T-cell (primary cell): ENCODE measurements at regions not wholly inside any gene's neighbourhood (a gene's known extent, or its start where the extent isn't known, plus 50 kb on each side); places are given as distances from the start of the nearest gene placed in this dataset.

ENCODE experiments used
- ATAC-seq, 4 experiments: fragments of 200-7000 bp in 3 of 4; fragments of 150-1000 bp in 1 of 4; cut with Tn5 transposase; replicated peaks in 1 of 4; 1 replicate in 3 of 4; 2 replicates in 1 of 4; pipeline ENCODE4 v1.10.0; 2021; ENCODE audit warnings: moderate library complexity in 3 of 4, mild to moderate bottlenecking in 2 of 4, moderate number of reproducible peaks in 1 of 4
- CTCF ChIA-PET, 2 donors: fragments of 300-600 bp; sonication (Branson Sonifier 250); formaldehyde crosslinking; loops; one replicate each; lab custom pipeline; 2022; ENCODE audit warnings: antibody characterized with exemption in 2 of 2; lab: Charles Lee
- POLR2A ChIA-PET, 2 donors: fragments of 300-600 bp; sonication (Branson Sonifier 250); formaldehyde crosslinking; loops; one replicate each; lab custom pipeline; 2022; ENCODE audit warnings: antibody characterized with exemption in 2 of 2; lab: Charles Lee
- DNase-seq, 35 experiments: peaks; one replicate each; pipeline versions ENCODE4 v3.0.0 to v3.0.0-alpha.2; 2013 to 2023
- H3K27ac ChIP-seq: one replicate; pipeline ENCODE4 v1.5.1; 2013; ENCODE audit warnings: low read length
- H3K27me3 ChIP-seq, 2 experiments: replicated peaks in 1 of 2; 1 replicate in 1 of 2; 2 replicates in 1 of 2; pipeline versions ENCODE4 v1.6.1 to v1.7.0; 2013; ENCODE audit warnings: low read length in 1 of 2, mixed read lengths in 1 of 2; ENCODE audit not compliant: control insufficient read depth in 2 of 2, insufficient read depth in 2 of 2; ENCODE audit errors: extremely low read depth in 1 of 2
- H3K36me3 ChIP-seq, 2 donors: 1 replicate in 1 of 2; 2 replicates in 1 of 2; pipeline versions ENCODE4 v1.6.1 to v1.7.0; 2013; ENCODE audit warnings: low read length in 1 of 2; ENCODE audit not compliant: control insufficient read depth in 2 of 2, insufficient read depth in 1 of 2; ENCODE audit errors: extremely low read depth in 1 of 2
- H3K4me1 ChIP-seq, 2 experiments: 1 replicate in 1 of 2; 2 replicates in 1 of 2; pipeline versions ENCODE4 v1.6.1 to v1.7.0; 2013; ENCODE audit warnings: low read length in 2 of 2, mixed read lengths in 1 of 2; ENCODE audit not compliant: insufficient read depth in 2 of 2, control insufficient read depth in 1 of 2; ENCODE audit errors: extremely low read depth in 1 of 2
- H3K4me3 ChIP-seq, 2 donors: 1 replicate in 1 of 2; 2 replicates in 1 of 2; pipeline versions ENCODE4 v1.5.1 to v1.7.0; 2013; ENCODE audit warnings: mild to moderate bottlenecking in 2 of 2, low read length in 1 of 2, moderate library complexity in 1 of 2; ENCODE audit not compliant: control insufficient read depth in 1 of 2; ENCODE audit errors: extremely low read depth in 1 of 2
- H3K9me3 ChIP-seq: 2 replicates; pipeline ENCODE4 v1.7.0; 2013
- H3K27ac Mint-ChIP-seq, 2 donors: one replicate each; pipeline ENCODE4 v1.8.0; 2020 to 2021; ENCODE audit warnings: mild to moderate bottlenecking in 2 of 2, mixed read lengths in 2 of 2
- H3K27me3 Mint-ChIP-seq, 2 donors: one replicate each; pipeline ENCODE4 v1.8.0; 2021 to 2022; ENCODE audit warnings: mixed read lengths in 2 of 2
- H3K36me3 Mint-ChIP-seq: one replicate; pipeline ENCODE4 v1.8.0; 2021; ENCODE audit warnings: mixed read lengths
- H3K4me1 Mint-ChIP-seq, 3 donors: one replicate each; pipeline ENCODE4 v1.8.0; 2020 to 2022; ENCODE audit warnings: mixed read lengths in 3 of 3, mild to moderate bottlenecking in 1 of 3
- H3K4me3 Mint-ChIP-seq, 3 donors: one replicate each; pipeline ENCODE4 v1.8.0; 2020 to 2022; ENCODE audit warnings: mild to moderate bottlenecking in 3 of 3, mixed read lengths in 3 of 3, moderate library complexity in 3 of 3
- H3K9me3 Mint-ChIP-seq, 3 donors: one replicate each; pipeline ENCODE4 v1.8.0; 2020 to 2022; ENCODE audit warnings: mixed read lengths in 3 of 3
- WGBS: methylation state at CpG from one replicate; pipeline ENCODE4 v1.1.5; 2013; ENCODE audit warnings: missing lambda C conversion rate; ENCODE audit not compliant: insufficient coverage; 5-methylcytosine and 5-hydroxymethylcytosine counted together

DNA sequence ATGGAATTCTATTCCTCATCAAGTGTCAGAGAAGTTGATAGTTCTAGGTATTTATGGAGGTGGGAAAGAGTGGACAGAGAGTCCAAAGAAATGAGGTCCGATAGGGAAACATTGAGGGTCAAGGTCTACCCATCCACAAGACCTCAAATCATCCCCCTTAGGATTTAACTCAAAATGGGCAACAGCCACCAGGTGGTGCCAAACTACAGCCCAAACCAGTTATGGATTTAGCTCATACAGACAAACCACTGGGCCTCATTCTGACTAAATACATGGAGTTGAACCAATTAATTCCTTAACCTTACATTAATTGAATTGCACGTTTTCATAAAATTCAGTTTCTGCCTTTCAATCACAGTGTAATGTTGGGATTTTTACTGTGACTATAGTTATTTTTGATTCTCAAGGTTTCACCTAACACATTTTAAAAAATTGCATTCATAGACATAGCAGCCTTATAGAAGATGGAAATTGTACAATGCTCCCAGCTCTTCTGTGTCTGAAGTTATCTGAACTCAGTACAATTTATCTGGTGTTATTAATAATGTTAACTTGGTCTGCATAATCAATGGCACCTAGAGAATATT lies 98.2 kb upstream of the HNMT start:
- Mint-ChIP-seq H3K4me3 (no peak overlapping the region), H3K27ac (no peak overlapping the region), H3K36me3 (no peaks in the 10 kb centered on the region), H3K4me1 (no peaks in the 10 kb centered on the region), H3K27me3 (peaks cover 2 to 5% of the 10 kb centered on the region in 2 donors), H3K9me3 (no peaks in the 10 kb centered on the region)
- WGBS: no CpG with 5 or more reads among the region's 2 CpGs
- H3K4me1 ChIP-seq: no peaks in the 10 kb centered on the region
- no peak overlapping the region for H3K27ac ChIP-seq
- no peak overlapping the region for H3K4me3 ChIP-seq
- DNase-seq (peak in 28 of 35 experiments; percentile 2 to 47 (median 22)), ATAC-seq (no peak)
- ChIA-PET CTCF (interaction anchor here (0.7 to 2.9 kb wide), 6 partner anchors 10 to 963 kb away, joined by 3 to 34 read pairs (median 5); no protein-coding TSS in a partner anchor), POLR2A (no interaction called here)
- H3K9me3 ChIP-seq: no peaks in the 10 kb centered on the region
- H3K27me3 ChIP-seq: no peaks in the 10 kb centered on the region
- no peaks in the 10 kb centered on the region for H3K36me3 ChIP-seq

DNA sequence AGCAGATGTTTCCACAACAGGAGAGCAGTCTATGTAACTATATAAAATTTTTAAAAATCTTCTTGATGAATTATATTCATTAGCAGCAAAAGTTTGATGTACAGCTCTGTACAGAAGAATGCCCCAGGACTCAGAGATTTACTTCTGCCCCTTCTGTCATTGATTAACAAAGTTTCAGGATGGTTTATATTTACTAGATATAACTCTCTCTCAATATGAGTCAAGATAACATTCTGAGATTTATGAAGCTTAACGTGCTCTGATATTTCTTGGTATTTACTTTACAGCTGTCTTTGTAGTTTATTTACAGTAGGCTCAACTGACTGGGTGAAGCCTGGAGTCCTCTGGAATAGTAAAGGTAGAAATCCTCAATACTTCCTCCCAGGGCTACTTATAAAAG lies 93.6 kb upstream of the HNMT start:
- Mint-ChIP-seq H3K9me3 (no peaks in the 10 kb centered on the region), H3K36me3 (no peaks in the 10 kb centered on the region), H3K27ac (no peak overlapping the region), H3K27me3 (peaks cover 0 to 6% of the 10 kb centered on the region in 2 donors), H3K4me1 (no peaks in the 10 kb centered on the region), H3K4me3 (no peak overlapping the region)
- Histone ChIP-seq H3K4me1 (no peaks in the 10 kb centered on the region), H3K27ac (no peak overlapping the region), H3K27me3 (no peaks in the 10 kb centered on the region), H3K36me3 (no peaks in the 10 kb centered on the region), H3K4me3 (no peak overlapping the region), H3K9me3 (no peaks in the 10 kb centered on the region)
- POLR2A ChIA-PET: no interaction called here
- ATAC-seq: no peak
- no CpG with 5 or more reads among the region's 1 CpG for WGBS
- DNase-seq: no peak
- CTCF ChIA-PET: interaction anchor here (1.3 to 1.5 kb wide), 2 partner anchors 956 to 957 kb away, joined by 3 to 4 read pairs; no protein-coding TSS in a partner anchor

DNA sequence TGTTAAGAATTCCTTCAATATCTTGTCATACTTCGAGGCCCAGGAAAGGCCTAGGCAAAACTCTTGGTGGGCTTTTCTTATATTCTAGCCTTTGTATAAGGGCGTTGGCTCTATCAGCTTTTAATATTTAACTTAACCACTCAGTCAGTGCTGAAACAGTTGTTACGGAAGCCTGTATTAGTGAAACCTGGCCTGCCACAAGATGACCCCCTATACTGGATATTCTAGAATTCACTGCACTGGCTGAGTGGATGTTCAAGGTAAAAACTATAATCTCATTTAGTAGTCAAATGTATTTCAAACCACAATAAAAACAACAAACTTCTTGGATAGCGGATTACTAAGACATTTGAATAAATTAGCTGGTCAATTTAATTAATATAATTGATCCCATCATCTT lies 91.7 kb upstream of the HNMT start:
- no peak for ATAC-seq
- no peaks in the 10 kb centered on the region for H3K4me1 Mint-ChIP-seq
- Histone ChIP-seq H3K27ac (no peak overlapping the region), H3K9me3 (no peaks in the 10 kb centered on the region), H3K27me3 (no peaks in the 10 kb centered on the region), H3K4me1 (no peaks in the 10 kb centered on the region), H3K36me3 (no peaks in the 10 kb centered on the region), H3K4me3 (no peak overlapping the region)
- ChIA-PET CTCF (interaction anchor here in 1 of 2 donors (0.6 kb wide), 1 partner anchor 34 kb away, joined by 7 read pairs; no protein-coding TSS in a partner anchor), POLR2A (no interaction called here)
- H3K4me3 Mint-ChIP-seq: no peak overlapping the region
- peaks cover 0 to 6% of the 10 kb centered on the region in 2 donors for H3K27me3 Mint-ChIP-seq
- no CpG with 5 or more reads among the region's 4 CpGs for WGBS
- no peaks in the 10 kb centered on the region for H3K36me3 Mint-ChIP-seq
- no peaks in the 10 kb centered on the region for H3K9me3 Mint-ChIP-seq
- no peak overlapping the region for H3K27ac Mint-ChIP-seq
- no peak for DNase-seq

DNA sequence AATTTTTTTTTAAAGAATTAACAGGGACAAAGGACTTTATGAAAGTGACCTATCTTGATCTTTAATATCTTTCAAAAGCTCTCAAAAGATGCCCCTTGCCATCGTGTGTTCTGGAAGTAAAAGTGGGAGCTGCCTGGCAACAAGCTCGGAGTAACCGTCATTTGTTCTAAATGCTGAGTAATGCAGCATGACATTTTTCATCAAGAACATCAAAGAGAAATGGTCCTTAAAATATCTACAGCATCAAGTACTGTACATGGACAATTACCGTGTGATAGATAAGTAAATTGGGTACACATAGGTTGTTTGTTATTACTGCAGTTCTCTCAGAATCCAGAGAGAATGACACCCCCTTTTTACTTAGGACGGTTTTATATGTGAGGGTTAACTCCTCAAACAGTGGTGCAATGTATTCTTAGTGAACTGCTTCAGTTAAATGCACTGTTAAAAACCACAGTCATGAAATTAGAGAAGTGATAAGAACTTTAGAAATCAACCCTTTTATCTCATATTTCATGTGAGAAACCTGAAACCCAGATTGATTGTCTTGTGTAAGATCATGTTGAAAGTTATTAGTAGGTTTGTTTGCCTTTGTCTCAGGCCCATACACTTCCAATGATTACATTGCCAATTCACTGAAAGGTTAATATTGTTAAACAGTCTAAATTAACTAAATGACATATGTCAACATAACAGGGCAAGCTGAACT lies 90.6 kb upstream of the HNMT start:
- ChIA-PET POLR2A (no interaction called here), CTCF (no interaction called here)
- no CpG with 5 or more reads among the region's 5 CpGs for WGBS
- ATAC-seq (no peak), DNase-seq (no peak)
- H3K9me3 ChIP-seq: no peaks in the 10 kb centered on the region
- Mint-ChIP-seq H3K9me3 (no peaks in the 10 kb centered on the region), H3K4me3 (no peak overlapping the region), H3K27me3 (peaks cover 0 to 6% of the 10 kb centered on the region in 2 donors), H3K36me3 (no peaks in the 10 kb centered on the region), H3K27ac (no peak overlapping the region), H3K4me1 (no peaks in the 10 kb centered on the region)
- no peaks in the 10 kb centered on the region for H3K4me1 ChIP-seq
- H3K36me3 ChIP-seq: no peaks in the 10 kb centered on the region
- H3K27me3 ChIP-seq: no peaks in the 10 kb centered on the region
- H3K4me3 ChIP-seq: no peak overlapping the region
- no peak overlapping the region for H3K27ac ChIP-seq

DNA sequence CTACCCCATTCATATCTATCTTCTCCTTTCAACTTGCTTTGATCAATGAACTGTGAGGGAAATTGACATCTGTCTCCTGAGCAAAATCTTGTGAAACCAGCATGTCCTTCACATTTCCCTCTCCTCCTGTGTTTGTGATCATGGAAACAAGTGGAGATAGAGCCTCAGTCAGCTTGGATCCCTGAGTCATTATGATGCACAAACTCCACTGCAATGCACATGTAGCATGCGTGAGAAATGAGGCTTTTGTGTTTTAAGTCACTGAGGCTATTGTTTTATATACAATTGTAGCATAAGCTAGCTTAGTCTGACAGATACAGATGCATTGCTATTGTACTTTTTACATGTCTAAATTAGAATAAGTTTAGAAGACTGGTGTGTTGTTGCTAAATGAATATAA lies 85.2 kb upstream of the HNMT start:
- Mint-ChIP-seq H3K36me3 (no peaks in the 10 kb centered on the region), H3K9me3 (peaks cover 0 to 3% (median 0%) of the 10 kb centered on the region in 3 donors), H3K4me1 (no peaks in the 10 kb centered on the region), H3K27me3 (peaks cover 0 to 7% of the 10 kb centered on the region in 2 donors), H3K27ac (no peak overlapping the region), H3K4me3 (no peak overlapping the region)
- Histone ChIP-seq H3K36me3 (no peaks in the 10 kb centered on the region), H3K27me3 (no peaks in the 10 kb centered on the region), H3K4me1 (no peaks in the 10 kb centered on the region), H3K27ac (no peak overlapping the region), H3K9me3 (no peaks in the 10 kb centered on the region), H3K4me3 (no peak overlapping the region)
- no peak for ATAC-seq
- POLR2A ChIA-PET: no interaction called here
- no CpG with 5 or more reads among the region's 1 CpG for whole genome bisulfite sequencing
- DNase-seq: no peak
- CTCF ChIA-PET: no interaction called here

DNA sequence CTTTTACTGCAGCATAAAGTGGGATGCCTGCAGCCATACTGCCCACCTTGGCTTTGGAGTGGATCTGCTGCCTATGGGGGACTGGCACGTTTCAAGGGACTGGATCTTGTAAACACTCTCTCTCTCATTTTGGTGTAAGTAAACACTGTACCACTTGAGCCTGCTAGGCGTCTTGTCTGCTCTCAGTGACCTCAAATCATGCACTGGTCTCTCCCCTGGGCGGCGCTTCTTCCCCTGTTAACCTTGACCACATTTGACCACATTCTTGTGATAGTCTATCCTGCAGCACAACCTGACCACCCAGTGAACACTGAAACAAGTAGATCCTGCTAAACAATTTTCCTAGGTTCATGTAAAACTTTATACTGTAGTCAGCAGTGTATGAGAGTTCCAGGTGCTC lies 82.6 kb upstream of the HNMT start:
- Histone ChIP-seq H3K27ac (no peak overlapping the region), H3K4me1 (no peaks in the 10 kb centered on the region), H3K36me3 (no peaks in the 10 kb centered on the region), H3K4me3 (no peak overlapping the region), H3K27me3 (no peaks in the 10 kb centered on the region), H3K9me3 (no peaks in the 10 kb centered on the region)
- 58% methylated on average over 4 of the region's 4 CpGs for WGBS
- no peak overlapping the region for H3K27ac Mint-ChIP-seq
- DNase-seq (no peak), ATAC-seq (no peak)
- H3K27me3 Mint-ChIP-seq: peaks cover 0 to 9% of the 10 kb centered on the region in 2 donors
- H3K9me3 Mint-ChIP-seq: peaks cover 0 to 3% (median 0%) of the 10 kb centered on the region in 3 donors
- no peak overlapping the region for H3K4me3 Mint-ChIP-seq
- no peaks in the 10 kb centered on the region for H3K4me1 Mint-ChIP-seq
- POLR2A ChIA-PET: no interaction called here
- H3K36me3 Mint-ChIP-seq: no peaks in the 10 kb centered on the region
- CTCF ChIA-PET: no interaction called here
